ENCODE measurements at regions not wholly inside any gene's neighbourhood (a gene's known extent, or its start where the extent isn't known, plus 50 kb on each side); places are given as distances from the start of the nearest gene placed in this dataset.

DNA sequence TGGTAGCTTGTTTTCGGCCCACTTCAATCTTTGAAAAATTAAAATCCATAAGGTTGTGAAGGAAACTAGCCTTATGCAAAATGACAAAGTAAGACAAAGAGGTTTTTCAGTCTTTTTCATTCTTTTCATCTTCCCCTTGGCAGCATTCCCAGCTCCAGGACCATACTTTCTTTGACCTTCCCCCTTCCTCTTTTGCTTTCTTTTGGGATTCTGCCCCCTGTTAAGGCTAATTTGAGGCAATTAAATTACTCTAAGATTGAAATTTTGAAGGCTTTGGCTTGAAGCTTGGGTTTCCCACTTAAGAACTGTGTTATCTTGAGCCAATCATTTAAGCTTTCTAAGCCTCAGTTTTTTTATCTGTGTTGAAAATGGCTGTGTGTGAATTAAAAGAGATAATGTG is 124.9 kb downstream of the DACT1 start:
- dilution Hi-C loops (cut with MboI; ENCODE audit: extremely low pct_ligation_motif_present, low sequenced_read_pairs): no loop called here
- Histone ChIP-seq H3K9me3 (ENCODE audit: control insufficient read depth, low read depth, low read length) (no peaks in the 10 kb centered on the region), H3K9me1 (ENCODE audit: control insufficient read depth, extremely low read depth, insufficient read depth, low read length) (no peaks in the 10 kb centered on the region), H3K9ac (ENCODE audit: control insufficient read depth, extremely low read depth, insufficient read depth, low read length) (no peak overlapping the region), H3K4me3 (ENCODE audit: control insufficient read depth in 2 of 3, extremely low read depth in 1 of 3, insufficient read depth in 2 of 3, low read depth in 1 of 3, low read length in 3 of 3) (no peak overlapping the region), H4K20me1 (ENCODE audit: control insufficient read depth, extremely low read depth, insufficient read depth, low read length) (no peaks in the 10 kb centered on the region), H3K27ac (ENCODE audit: control insufficient read depth, insufficient read depth, low read length) (no peak overlapping the region), H3K79me2 (ENCODE audit: control insufficient read depth, insufficient read depth, low read length) (no peaks in the 10 kb centered on the region), H2AFZ (ENCODE audit: control insufficient read depth, low read length) (no peak overlapping the region), H3K4me2 (ENCODE audit: control insufficient read depth, extremely low read depth, insufficient read depth, low read depth, low read length) (no peak overlapping the region), H3K27me3 (ENCODE audit: control insufficient read depth, extremely low read depth, insufficient read depth, low read length) (no peaks in the 10 kb centered on the region), H3K36me3 (ENCODE audit: control insufficient read depth in 2 of 2, extremely low read depth in 1 of 2, insufficient read depth in 2 of 2, low read length in 2 of 2) (no peaks in the 10 kb centered on the region), H3K4me1 (ENCODE audit: control insufficient read depth, extremely low read depth, insufficient read depth, low read length) (no peaks in the 10 kb centered on the region)
- FAIRE-seq: no peak
- TF ChIP-seq, protein P1, sequence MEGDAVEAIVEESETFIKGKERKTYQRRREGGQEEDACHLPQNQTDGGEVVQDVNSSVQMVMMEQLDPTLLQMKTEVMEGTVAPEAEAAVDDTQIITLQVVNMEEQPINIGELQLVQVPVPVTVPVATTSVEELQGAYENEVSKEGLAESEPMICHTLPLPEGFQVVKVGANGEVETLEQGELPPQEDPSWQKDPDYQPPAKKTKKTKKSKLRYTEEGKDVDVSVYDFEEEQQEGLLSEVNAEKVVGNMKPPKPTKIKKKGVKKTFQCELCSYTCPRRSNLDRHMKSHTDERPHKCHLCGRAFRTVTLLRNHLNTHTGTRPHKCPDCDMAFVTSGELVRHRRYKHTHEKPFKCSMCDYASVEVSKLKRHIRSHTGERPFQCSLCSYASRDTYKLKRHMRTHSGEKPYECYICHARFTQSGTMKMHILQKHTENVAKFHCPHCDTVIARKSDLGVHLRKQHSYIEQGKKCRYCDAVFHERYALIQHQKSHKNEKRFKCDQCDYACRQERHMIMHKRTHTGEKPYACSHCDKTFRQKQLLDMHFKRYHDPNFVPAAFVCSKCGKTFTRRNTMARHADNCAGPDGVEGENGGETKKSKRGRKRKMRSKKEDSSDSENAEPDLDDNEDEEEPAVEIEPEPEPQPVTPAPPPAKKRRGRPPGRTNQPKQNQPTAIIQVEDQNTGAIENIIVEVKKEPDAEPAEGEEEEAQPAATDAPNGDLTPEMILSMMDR (optimal IDR thresholded peaks at IDR 0.05 in 1 of 3, IDR thresholded peaks at IDR 0.05 in 1 of 3, conservative IDR thresholded peaks at IDR 0.05 in 1 of 3; ENCODE audit: extremely low read depth in 1 of 3, insufficient read depth in 2 of 3, low read length in 3 of 3): no peak
- TF ChIP-seq EZH2 (IDR thresholded peaks at IDR 0.05; ENCODE audit: low read length): no peak
- no peak for DNase-seq (ENCODE audit: low read depth, low spot score)

DNA sequence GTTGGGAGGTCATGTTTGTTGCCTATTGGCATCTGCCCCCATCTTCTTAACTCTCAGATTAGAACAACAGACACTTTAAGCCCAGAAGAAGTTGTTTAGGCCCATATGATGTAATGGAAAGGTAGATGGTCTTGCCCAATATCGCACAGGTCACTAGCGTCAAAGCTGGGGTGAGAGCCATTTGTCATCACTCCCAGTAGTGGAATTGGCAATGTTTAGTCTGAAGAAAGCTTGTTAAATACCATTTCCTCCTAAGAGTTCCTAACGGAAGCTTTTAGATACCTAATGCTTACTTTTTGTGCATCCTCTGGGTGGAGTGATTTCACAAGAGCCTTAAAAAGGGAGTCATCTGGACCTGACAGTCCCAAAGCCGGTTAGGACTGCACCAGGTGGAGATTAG is 125.4 kb downstream of the DACT1 start:
- H3K4me2 ChIP-seq (ENCODE audit: control insufficient read depth, extremely low read depth, insufficient read depth, low read depth, low read length): no peak overlapping the region
- no peak overlapping the region for H3K4me3 ChIP-seq (ENCODE audit: control insufficient read depth in 2 of 3, extremely low read depth in 1 of 3, insufficient read depth in 2 of 3, low read depth in 1 of 3, low read length in 3 of 3)
- dilution Hi-C loops (cut with MboI; ENCODE audit: extremely low pct_ligation_motif_present, low sequenced_read_pairs): no loop called here
- H3K4me1 ChIP-seq (ENCODE audit: control insufficient read depth, extremely low read depth, insufficient read depth, low read length): no peaks in the 10 kb centered on the region
- no peaks in the 10 kb centered on the region for H3K9me1 ChIP-seq (ENCODE audit: control insufficient read depth, extremely low read depth, insufficient read depth, low read length)
- FAIRE-seq (no peak), DNase-seq (ENCODE audit: low read depth, low spot score) (no peak)
- no peak overlapping the region for H3K27ac ChIP-seq (ENCODE audit: control insufficient read depth, insufficient read depth, low read length)
- no peak overlapping the region for H2AFZ ChIP-seq (ENCODE audit: control insufficient read depth, low read length)
- no peaks in the 10 kb centered on the region for H3K36me3 ChIP-seq (ENCODE audit: control insufficient read depth in 2 of 2, extremely low read depth in 1 of 2, insufficient read depth in 2 of 2, low read length in 2 of 2)
- no peaks in the 10 kb centered on the region for H3K27me3 ChIP-seq (ENCODE audit: control insufficient read depth, extremely low read depth, insufficient read depth, low read length)
- TF ChIP-seq, protein P1 (optimal IDR thresholded peaks at IDR 0.05 in 1 of 3, IDR thresholded peaks at IDR 0.05 in 1 of 3, conservative IDR thresholded peaks at IDR 0.05 in 1 of 3; ENCODE audit: extremely low read depth in 1 of 3, insufficient read depth in 2 of 3, low read length in 3 of 3): no peak
- TF ChIP-seq EZH2 (IDR thresholded peaks at IDR 0.05; ENCODE audit: low read length): no peak
- H3K79me2 ChIP-seq (ENCODE audit: control insufficient read depth, insufficient read depth, low read length): no peaks in the 10 kb centered on the region
- no peak overlapping the region for H3K9ac ChIP-seq (ENCODE audit: control insufficient read depth, extremely low read depth, insufficient read depth, low read length)
- H3K9me3 ChIP-seq (ENCODE audit: control insufficient read depth, low read depth, low read length): no peaks in the 10 kb centered on the region
- no peaks in the 10 kb centered on the region for H4K20me1 ChIP-seq (ENCODE audit: control insufficient read depth, extremely low read depth, insufficient read depth, low read length)

Measured in keratinocyte (primary cell).